ENCODE measurements at regions not wholly inside any gene's neighbourhood (a gene's known extent, or its start where the extent isn't known, plus 50 kb on each side); places are given as distances from the start of the nearest gene placed in this dataset.

DNA sequence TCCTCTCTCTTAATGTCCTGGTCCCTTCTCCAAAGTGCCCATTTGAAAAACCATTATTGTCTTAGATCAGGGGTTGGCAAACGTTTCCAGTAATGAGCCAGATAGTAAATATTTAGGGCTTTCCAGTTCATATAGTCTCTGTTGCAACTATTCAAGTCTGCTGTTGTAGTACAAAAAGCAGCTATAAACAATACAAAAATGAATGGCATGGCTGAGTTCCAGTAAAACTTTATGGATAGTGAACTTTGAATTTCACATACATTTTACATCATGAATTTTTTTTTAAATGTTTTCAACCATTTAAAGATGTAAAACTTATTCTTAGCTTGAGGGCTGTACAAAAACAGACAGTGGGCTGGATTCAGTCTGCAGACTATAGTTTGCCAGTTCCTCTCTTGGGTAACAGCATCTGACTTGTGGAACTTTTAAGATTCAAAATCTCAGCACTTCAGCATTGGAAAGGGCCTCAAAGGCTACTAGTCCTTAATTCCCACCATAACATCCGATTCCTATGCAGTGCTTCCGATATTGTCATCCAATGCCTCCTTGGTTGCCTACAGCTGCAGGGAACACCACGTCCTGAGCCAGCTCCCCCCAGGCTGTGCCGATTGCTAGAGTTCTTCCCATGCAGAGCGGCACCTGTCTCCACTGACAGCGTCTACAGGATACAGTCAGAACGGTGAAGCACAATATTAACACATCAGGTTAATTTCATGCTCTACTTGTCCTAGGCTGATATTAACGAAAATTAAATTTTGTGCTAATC, 65.6 kb upstream of the E2F8 start:
- TF ChIP-seq, protein P1, sequence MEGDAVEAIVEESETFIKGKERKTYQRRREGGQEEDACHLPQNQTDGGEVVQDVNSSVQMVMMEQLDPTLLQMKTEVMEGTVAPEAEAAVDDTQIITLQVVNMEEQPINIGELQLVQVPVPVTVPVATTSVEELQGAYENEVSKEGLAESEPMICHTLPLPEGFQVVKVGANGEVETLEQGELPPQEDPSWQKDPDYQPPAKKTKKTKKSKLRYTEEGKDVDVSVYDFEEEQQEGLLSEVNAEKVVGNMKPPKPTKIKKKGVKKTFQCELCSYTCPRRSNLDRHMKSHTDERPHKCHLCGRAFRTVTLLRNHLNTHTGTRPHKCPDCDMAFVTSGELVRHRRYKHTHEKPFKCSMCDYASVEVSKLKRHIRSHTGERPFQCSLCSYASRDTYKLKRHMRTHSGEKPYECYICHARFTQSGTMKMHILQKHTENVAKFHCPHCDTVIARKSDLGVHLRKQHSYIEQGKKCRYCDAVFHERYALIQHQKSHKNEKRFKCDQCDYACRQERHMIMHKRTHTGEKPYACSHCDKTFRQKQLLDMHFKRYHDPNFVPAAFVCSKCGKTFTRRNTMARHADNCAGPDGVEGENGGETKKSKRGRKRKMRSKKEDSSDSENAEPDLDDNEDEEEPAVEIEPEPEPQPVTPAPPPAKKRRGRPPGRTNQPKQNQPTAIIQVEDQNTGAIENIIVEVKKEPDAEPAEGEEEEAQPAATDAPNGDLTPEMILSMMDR (IDR thresholded peaks at IDR 0.05), result no peak
- TF ChIP-seq POLR2AphosphoS5 (IDR thresholded peaks at IDR 0.05) (no peak), POLR2A (IDR thresholded peaks at IDR 0.05) (no peak)

Measured in prostate gland (tissue), 2 donors.